SK-N-MC (cell line): ENCODE measurements at regions not wholly inside any gene's neighbourhood (a gene's known extent, or its start where the extent isn't known, plus 50 kb on each side); places are given as distances from the start of the nearest gene placed in this dataset.

ENCODE experiments used
- EZH2 ChIP-seq: fragments of 200-600 bp; sonication (generic); IDR thresholded peaks from one replicate; pipeline ENCODE4 v1.6.1; 2017; ENCODE audit warnings: antibody characterized with exemption
- FOXP2 ChIP-seq: optimal IDR thresholded peaks from 2 replicates; pipeline ENCODE3; 2011; ENCODE audit warnings: mild to moderate bottlenecking, moderate library complexity; ENCODE audit not compliant: insufficient read depth; ENCODE audit errors: extremely low read length, control extremely low read depth
- POLR2AphosphoS5 ChIP-seq: IDR thresholded peaks from 2 replicates; pipeline ENCODE4 v1.6.1; 2012; ENCODE audit warnings: mild to moderate bottlenecking, low read depth, low read length, borderline replicate concordance

DNA sequence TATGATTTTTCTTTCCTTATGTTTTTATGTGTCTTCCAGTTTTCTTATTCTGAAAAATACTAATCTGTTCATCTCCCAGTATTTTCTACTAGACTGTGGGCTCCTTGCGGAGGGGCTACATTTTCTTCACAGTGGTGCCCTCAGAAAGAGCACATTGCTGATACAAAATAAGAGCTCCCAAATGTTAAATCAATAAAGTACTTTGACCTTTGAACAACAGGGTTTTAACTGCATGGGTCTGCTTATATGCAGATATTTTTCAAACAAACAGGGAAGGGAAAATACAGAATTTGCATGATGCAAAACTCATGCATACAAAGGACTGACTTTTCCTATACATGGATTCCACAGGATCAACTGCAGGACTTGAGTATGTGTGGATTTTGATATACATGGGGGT lies 79.9 kb upstream of the ACO1 start:
- TF ChIP-seq EZH2 = no peak
- no peak for TF ChIP-seq POLR2AphosphoS5
- no peak for TF ChIP-seq FOXP2
